Naive B cell (primary cell): ENCODE measurements at regions not wholly inside any gene's neighbourhood (a gene's known extent, or its start where the extent isn't known, plus 50 kb on each side); places are given as distances from the start of the nearest gene placed in this dataset.

Experiments used
- ATAC-seq, 2 donors: fragments of 150-1000 bp; cut with Tn5 transposase; 2 replicates each; pipeline ENCODE4 v1.10.0; 2021; ENCODE audit warnings: low read depth in 2 of 2, mild to moderate bottlenecking in 2 of 2, moderate library complexity in 2 of 2
- DNase-seq: peaks from one replicate; pipeline ENCODE4 v3.0.0; 2022
- H3K27ac Mint-ChIP-seq, 6 donors: one replicate each; pipeline ENCODE4 v1.8.0; 2020 to 2022; ENCODE audit warnings: mild to moderate bottlenecking in 6 of 6, mixed read lengths in 6 of 6, moderate library complexity in 5 of 6, inconsistent platforms in 2 of 6
- H3K27me3 Mint-ChIP-seq, 3 donors: one replicate each; pipeline ENCODE4 v1.8.0; 2021 to 2022; ENCODE audit warnings: mixed read lengths in 3 of 3, mild to moderate bottlenecking in 1 of 3
- H3K36me3 Mint-ChIP-seq, 2 donors: one replicate each; pipeline ENCODE4 v1.8.0; 2020 to 2022; ENCODE audit warnings: mixed read lengths in 2 of 2, inconsistent platforms in 1 of 2, mild to moderate bottlenecking in 1 of 2
- H3K4me1 Mint-ChIP-seq, 3 donors: one replicate each; pipeline ENCODE4 v1.8.0; 2020 to 2022; ENCODE audit warnings: mixed read lengths in 3 of 3, inconsistent platforms in 1 of 3, mild to moderate bottlenecking in 1 of 3, moderate library complexity in 1 of 3
- H3K4me3 Mint-ChIP-seq, 8 donors: one replicate each; pipeline ENCODE4 v1.8.0; 2020 to 2022; ENCODE audit warnings: mild to moderate bottlenecking in 8 of 8, mixed read lengths in 8 of 8, moderate library complexity in 8 of 8, inconsistent platforms in 2 of 8
- H3K9me3 Mint-ChIP-seq, 7 donors: one replicate each; pipeline ENCODE4 v1.8.0; 2020 to 2022; ENCODE audit warnings: mixed read lengths in 7 of 7, mild to moderate bottlenecking in 5 of 7, inconsistent platforms in 2 of 7, moderate library complexity in 1 of 7

DNA sequence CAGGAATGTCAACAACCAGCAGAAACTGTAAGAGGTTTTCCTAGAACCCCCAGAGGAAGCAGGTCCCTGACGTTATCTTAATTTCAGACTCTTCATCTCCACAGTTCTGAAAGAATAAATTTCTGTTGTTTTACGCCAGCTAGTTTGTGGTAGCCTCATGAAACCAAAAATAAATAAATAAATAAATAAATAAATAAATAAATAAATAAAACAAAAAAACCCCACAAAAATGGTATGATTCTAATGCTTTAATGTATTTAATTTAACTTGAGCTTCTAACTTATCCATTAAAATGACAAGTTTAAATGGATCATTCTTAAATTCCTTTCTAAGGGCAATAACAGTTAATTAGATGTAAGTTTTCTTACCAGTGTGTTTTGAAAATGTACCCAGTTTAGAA lies 293.8 kb upstream of the ADAMTS5 start:
- no peak overlapping the region for H3K4me3 Mint-ChIP-seq
- DNase-seq, result no peak
- no peaks in the 10 kb centered on the region for H3K4me1 Mint-ChIP-seq
- H3K27me3 Mint-ChIP-seq, result no peaks in the 10 kb centered on the region
- H3K36me3 Mint-ChIP-seq, result no peaks in the 10 kb centered on the region
- peaks cover 0 to 6% (median 0%) of the 10 kb centered on the region in 7 donors for H3K9me3 Mint-ChIP-seq
- H3K27ac Mint-ChIP-seq, result no peak overlapping the region
- no peak for ATAC-seq

DNA sequence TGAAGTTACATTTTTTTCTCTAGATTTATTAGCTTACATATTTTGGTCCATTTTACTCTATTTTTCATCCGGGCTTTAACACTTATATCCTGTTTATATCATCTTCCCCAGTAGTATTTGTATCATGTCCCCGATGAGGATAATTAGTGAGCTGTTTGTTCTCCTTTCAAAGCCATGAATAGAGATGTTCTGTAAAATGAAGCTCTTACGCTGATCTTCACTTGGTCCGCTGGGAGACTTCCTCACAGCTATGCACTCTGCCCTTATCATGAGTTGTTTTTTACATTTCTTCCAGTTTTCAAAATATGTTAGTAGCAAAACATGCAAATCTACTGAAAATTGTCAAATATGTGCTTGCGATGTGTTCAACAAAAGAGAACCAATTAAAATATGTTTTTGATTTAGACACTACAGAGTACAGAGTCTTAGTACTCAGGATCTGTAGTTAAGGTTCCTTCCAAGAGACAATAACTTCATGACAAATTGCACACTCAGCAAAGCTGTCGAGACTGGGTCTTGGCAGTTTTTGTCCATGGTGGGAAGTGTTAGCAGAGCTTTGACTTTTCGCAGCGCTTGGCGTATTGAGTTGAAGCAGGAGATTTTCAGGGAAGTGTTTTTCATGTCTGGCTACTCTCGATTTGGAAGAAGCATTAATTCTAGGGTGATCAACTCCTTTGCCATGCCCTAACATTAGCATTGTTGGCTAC lies 292.0 kb upstream of the ADAMTS5 start:
- Mint-ChIP-seq H3K9me3 (peaks cover 0 to 6% (median 0%) of the 10 kb centered on the region in 7 donors), H3K4me1 (no peaks in the 10 kb centered on the region), H3K27ac (no peak overlapping the region), H3K4me3 (no peak overlapping the region), H3K27me3 (no peaks in the 10 kb centered on the region), H3K36me3 (no peaks in the 10 kb centered on the region)
- DNase-seq (no peak), ATAC-seq (no peak)

- Mint-ChIP-seq H3K36me3 (no peaks in the 10 kb centered on the region), H3K27me3 (no peaks in the 10 kb centered on the region), H3K9me3 (peaks cover 0 to 6% (median 0%) of the 10 kb centered on the region in 7 donors), H3K4me3 (no peak overlapping the region), H3K27ac (no peak overlapping the region), H3K4me1 (no peaks in the 10 kb centered on the region)
- DNase-seq (no peak), ATAC-seq (no peak)
Measured at GRCh38 chr21:27257908-27258556, 291.1 kb upstream of the ADAMTS5 start.

GRCh38 chr21:27257226-27257625 lies 290.3 kb upstream of the ADAMTS5 start:
- Mint-ChIP-seq H3K27ac (no peak overlapping the region), H3K4me1 (no peaks in the 10 kb centered on the region), H3K9me3 (peaks cover 0 to 6% (median 0%) of the 10 kb centered on the region in 7 donors), H3K36me3 (no peaks in the 10 kb centered on the region), H3K4me3 (no peak overlapping the region), H3K27me3 (no peaks in the 10 kb centered on the region)
- ATAC-seq (no peak), DNase-seq (no peak)

DNA sequence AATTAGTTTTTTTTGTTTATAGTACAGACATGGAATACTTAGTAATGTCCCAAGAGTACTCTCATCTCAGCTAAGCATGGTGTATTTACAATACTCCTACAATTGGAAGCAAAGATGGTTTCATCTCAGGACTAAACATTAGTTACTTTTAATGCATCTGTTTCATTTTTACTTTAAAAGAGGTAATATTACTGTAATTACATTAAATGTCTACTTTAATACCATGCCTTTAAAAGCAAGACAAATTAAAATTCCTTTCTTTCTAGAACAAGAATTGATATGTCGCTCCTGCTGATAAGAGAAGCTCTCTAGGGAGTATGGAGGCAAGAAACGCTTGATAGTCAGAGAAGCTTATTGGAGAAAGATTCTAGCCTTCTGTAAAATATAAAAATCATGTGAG lies 284.9 kb upstream of the ADAMTS5 start:
- no peak for ATAC-seq
- H3K27me3 Mint-ChIP-seq, result no peaks in the 10 kb centered on the region
- H3K9me3 Mint-ChIP-seq, result peaks cover 0 to 13% (median 4%) of the 10 kb centered on the region in 7 donors
- DNase-seq, result no peak
- no peaks in the 10 kb centered on the region for H3K4me1 Mint-ChIP-seq
- H3K4me3 Mint-ChIP-seq, result no peak overlapping the region
- H3K36me3 Mint-ChIP-seq, result no peaks in the 10 kb centered on the region
- H3K27ac Mint-ChIP-seq, result no peak overlapping the region

GRCh38 chr21:27250366-27250765 lies 283.5 kb upstream of the ADAMTS5 start:
- Mint-ChIP-seq H3K27ac (no peak overlapping the region), H3K4me3 (no peak overlapping the region), H3K9me3 (peaks cover 0 to 14% (median 4%) of the 10 kb centered on the region in 7 donors), H3K4me1 (no peaks in the 10 kb centered on the region), H3K27me3 (no peaks in the 10 kb centered on the region), H3K36me3 (no peaks in the 10 kb centered on the region)
- no peak for DNase-seq
- no peak for ATAC-seq

GRCh38 chr21:27248814-27249213 lies 281.9 kb upstream of the ADAMTS5 start:
- no peak for DNase-seq
- Mint-ChIP-seq H3K9me3 (peaks cover 0 to 14% (median 4%) of the 10 kb centered on the region in 7 donors), H3K4me1 (no peaks in the 10 kb centered on the region), H3K4me3 (no peak overlapping the region), H3K27me3 (no peaks in the 10 kb centered on the region), H3K36me3 (no peaks in the 10 kb centered on the region), H3K27ac (no peak overlapping the region)
- no peak for ATAC-seq

DNA sequence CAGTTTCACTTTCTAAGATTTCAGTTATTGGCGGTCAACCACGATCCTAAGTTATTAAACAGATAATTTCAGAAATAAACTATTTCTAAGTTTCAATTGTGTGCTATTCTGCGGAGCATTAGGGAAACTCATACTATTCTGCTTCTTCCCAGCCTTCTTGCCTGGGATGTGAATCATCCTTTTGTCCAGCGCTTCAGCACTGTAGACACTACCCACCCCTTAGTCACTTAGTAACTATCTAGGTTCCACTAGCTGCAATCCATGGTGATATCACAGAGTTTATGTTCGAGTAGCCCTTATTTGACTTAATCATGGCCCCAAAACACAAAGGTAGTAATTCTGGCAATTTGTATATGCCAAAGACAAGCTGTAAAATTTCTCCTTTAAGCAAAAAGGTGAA lies 279.9 kb upstream of the ADAMTS5 start:
- Mint-ChIP-seq H3K27me3 (no peaks in the 10 kb centered on the region), H3K36me3 (no peaks in the 10 kb centered on the region), H3K27ac (no peak overlapping the region), H3K4me3 (no peak overlapping the region), H3K9me3 (peaks cover 0 to 24% (median 5%) of the 10 kb centered on the region in 7 donors), H3K4me1 (no peaks in the 10 kb centered on the region)
- ATAC-seq (no peak), DNase-seq (no peak)

- Mint-ChIP-seq H3K4me1 (no peaks in the 10 kb centered on the region), H3K4me3 (no peak overlapping the region), H3K9me3 (peaks cover 0 to 24% (median 5%) of the 10 kb centered on the region in 7 donors), H3K27me3 (no peaks in the 10 kb centered on the region), H3K27ac (no peak overlapping the region), H3K36me3 (no peaks in the 10 kb centered on the region)
- ATAC-seq (no peak), DNase-seq (no peak)
Measured at GRCh38 chr21:27244776-27245175, 277.9 kb upstream of the ADAMTS5 start.

DNA sequence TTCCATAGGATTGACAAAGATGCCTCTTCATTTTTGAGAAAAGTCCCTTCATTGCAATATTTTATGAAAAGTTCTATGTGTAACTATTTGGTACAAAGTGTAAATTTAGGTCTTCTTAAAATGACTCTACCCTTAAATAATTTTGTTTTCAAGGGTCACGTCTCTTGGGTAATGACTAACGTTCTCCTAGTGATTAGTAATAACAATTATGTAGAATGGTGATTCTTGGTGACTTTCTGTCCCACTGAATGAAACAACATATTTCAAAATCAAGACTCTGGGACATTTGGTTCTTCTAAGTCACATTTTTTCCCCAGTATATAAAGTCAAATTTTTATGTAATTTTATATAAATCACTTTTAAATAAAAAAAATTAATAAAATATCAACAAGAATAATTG lies 277.5 kb upstream of the ADAMTS5 start:
- H3K36me3 Mint-ChIP-seq, result no peaks in the 10 kb centered on the region
- peaks cover 0 to 24% (median 5%) of the 10 kb centered on the region in 7 donors for H3K9me3 Mint-ChIP-seq
- ATAC-seq, result no peak
- no peaks in the 10 kb centered on the region for H3K27me3 Mint-ChIP-seq
- H3K4me1 Mint-ChIP-seq, result no peaks in the 10 kb centered on the region
- H3K27ac Mint-ChIP-seq, result no peak overlapping the region
- H3K4me3 Mint-ChIP-seq, result no peak overlapping the region
- DNase-seq, result no peak

DNA sequence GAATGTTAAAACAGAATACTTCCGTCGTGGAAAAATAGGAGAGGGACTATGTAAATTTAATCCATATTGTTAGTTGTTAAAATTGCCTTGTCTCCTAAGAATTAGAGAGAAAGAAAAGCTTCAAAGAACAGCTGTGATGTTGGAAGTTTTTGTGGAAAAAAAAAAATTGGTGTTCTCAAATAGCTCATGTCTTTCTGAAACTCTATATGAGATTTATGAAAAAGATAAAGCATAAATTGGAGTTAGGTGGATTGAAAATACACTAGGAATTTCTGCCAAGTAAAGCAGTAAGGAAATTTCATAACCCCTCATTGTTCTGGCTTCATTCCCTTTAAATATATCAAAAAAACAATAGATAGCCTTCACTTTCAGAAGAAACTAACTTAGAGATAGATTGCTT lies 274.0 kb upstream of the ADAMTS5 start:
- no peaks in the 10 kb centered on the region for H3K27me3 Mint-ChIP-seq
- H3K4me3 Mint-ChIP-seq, result no peak overlapping the region
- H3K36me3 Mint-ChIP-seq, result no peaks in the 10 kb centered on the region
- DNase-seq, result no peak
- no peak overlapping the region for H3K27ac Mint-ChIP-seq
- no peaks in the 10 kb centered on the region for H3K4me1 Mint-ChIP-seq
- H3K9me3 Mint-ChIP-seq, result peaks cover 0 to 10% (median 0%) of the 10 kb centered on the region in 7 donors
- ATAC-seq, result no peak

DNA sequence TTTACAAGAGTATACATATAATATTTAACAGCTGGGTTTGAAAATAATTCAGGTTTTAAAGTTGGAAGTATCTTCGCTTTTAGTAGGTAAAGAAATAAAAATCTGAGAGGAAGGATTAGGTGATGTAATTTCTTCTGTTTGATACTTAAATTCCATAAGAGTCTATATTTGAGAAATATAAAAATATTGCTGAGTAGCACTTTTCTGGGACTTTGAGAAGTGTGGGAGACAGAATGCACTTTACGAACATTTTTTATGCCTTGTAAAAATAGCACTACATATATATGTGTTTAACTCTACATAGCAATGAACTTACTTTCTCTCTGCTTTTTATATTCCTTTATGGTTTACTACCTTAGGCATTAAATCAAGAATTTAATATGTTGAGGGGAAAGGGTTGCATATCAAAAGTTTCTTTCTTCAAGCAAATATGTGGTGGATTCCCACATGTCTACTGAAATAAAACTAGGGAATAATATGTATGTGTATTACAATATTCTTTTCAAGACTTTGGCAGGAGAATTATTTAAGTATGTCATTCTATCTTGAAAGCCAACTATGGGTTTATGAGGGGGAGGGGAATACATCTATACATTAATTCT lies 266.7 kb upstream of the ADAMTS5 start:
- Mint-ChIP-seq H3K9me3 (no peaks in the 10 kb centered on the region), H3K27ac (no peak overlapping the region)

GRCh38 chr21:27225940-27226339 lies 259.1 kb upstream of the ADAMTS5 start:
- H3K9me3 Mint-ChIP-seq, result peaks cover 0 to 5% (median 2%) of the 10 kb centered on the region in 7 donors
- no peaks in the 10 kb centered on the region for H3K27me3 Mint-ChIP-seq
- DNase-seq, result no peak
- H3K4me3 Mint-ChIP-seq, result no peak overlapping the region
- H3K4me1 Mint-ChIP-seq, result no peaks in the 10 kb centered on the region
- ATAC-seq, result no peak
- H3K27ac Mint-ChIP-seq, result no peak overlapping the region
- no peaks in the 10 kb centered on the region for H3K36me3 Mint-ChIP-seq

More for the DNA sequence above, 266.7 kb upstream of the ADAMTS5 start:
- Mint-ChIP-seq H3K36me3 (no peaks in the 10 kb centered on the region), H3K4me3 (no peak overlapping the region), H3K27me3 (no peaks in the 10 kb centered on the region), H3K4me1 (no peaks in the 10 kb centered on the region)
- ATAC-seq (no peak), DNase-seq (no peak)

DNA sequence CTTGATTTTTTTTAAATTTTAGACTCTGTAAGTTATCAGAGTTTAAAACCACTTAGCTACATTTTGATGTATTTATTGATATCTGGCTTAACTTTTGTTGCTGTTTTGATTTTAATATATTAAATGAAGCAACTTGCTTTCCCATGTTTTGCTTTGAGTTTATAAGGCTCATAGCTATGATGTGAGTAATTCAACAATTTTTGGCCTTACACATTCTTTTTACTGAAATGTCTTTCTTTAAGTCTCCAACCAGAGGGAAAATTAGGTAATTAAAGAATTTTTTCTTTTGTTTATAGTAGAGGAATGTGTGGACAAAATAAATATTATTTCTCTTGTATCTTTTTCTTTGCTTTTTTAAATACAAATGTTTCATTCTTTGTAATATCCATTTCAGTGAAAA lies 258.3 kb upstream of the ADAMTS5 start:
- Mint-ChIP-seq H3K9me3 (peaks cover 0 to 5% (median 2%) of the 10 kb centered on the region in 7 donors), H3K4me1 (no peaks in the 10 kb centered on the region), H3K36me3 (no peaks in the 10 kb centered on the region), H3K27ac (no peak overlapping the region), H3K4me3 (no peak overlapping the region), H3K27me3 (no peaks in the 10 kb centered on the region)
- no peak for DNase-seq
- ATAC-seq, result no peak
